Effector memory CD4-positive, alpha-beta T cell (primary cell): ENCODE measurements at regions not wholly inside any gene's neighbourhood (a gene's known extent, or its start where the extent isn't known, plus 50 kb on each side); places are given as distances from the start of the nearest gene placed in this dataset.
A peak's percentile ranks its signal among the peaks of the same experiment; 100 is the strongest.

Source experiments
- DNase-seq, 3 donors: peaks; one replicate each; pipeline ENCODE4 v3.0.0-alpha.2; 2020
- H3K27ac ChIP-seq: 2 replicates; pipeline ENCODE4 v1.7.0; 2013; ENCODE audit warnings: mild to moderate bottlenecking, low read length, moderate library complexity; ENCODE audit not compliant: insufficient read depth, poor library complexity, severe bottlenecking
- H3K27me3 ChIP-seq: replicated peaks from 2 replicates; pipeline ENCODE4 v1.7.0; 2013; ENCODE audit warnings: mild to moderate bottlenecking, low read length; ENCODE audit not compliant: insufficient read depth, control insufficient read depth, poor library complexity, severe bottlenecking
- H3K36me3 ChIP-seq: 2 replicates; pipeline ENCODE4 v1.7.0; 2013; ENCODE audit warnings: mild to moderate bottlenecking, low read length, moderate library complexity; ENCODE audit not compliant: control insufficient read depth, insufficient read depth
- H3K4me1 ChIP-seq: 2 replicates; pipeline ENCODE4 v1.7.0; 2013; ENCODE audit warnings: low read length, mild to moderate bottlenecking; ENCODE audit not compliant: control insufficient read depth, insufficient read depth, poor library complexity, severe bottlenecking
- H3K4me3 ChIP-seq: 2 replicates; pipeline ENCODE4 v1.7.0; 2013; ENCODE audit warnings: low read length, low read depth, mild to moderate bottlenecking; ENCODE audit not compliant: insufficient read depth, poor library complexity, severe bottlenecking
- H3K9me3 ChIP-seq: 2 replicates; pipeline ENCODE4 v1.7.0; 2013; ENCODE audit warnings: mild to moderate bottlenecking, low read length, moderate library complexity; ENCODE audit not compliant: control insufficient read depth

GRCh38 chr4:152028131-152028530 is 267.3 kb upstream of the GATB start:
- Histone ChIP-seq H3K4me1 (peaks cover 17% of the 10 kb centered on the region), H3K36me3 (no peaks in the 10 kb centered on the region), H3K4me3 (no peak overlapping the region), H3K27ac (no peak overlapping the region), H3K9me3 (no peaks in the 10 kb centered on the region), H3K27me3 (no peaks in the 10 kb centered on the region)
- no peak for DNase-seq

- DNase-seq: no peak
- Histone ChIP-seq H3K27me3 (no peaks in the 10 kb centered on the region), H3K9me3 (no peaks in the 10 kb centered on the region), H3K27ac (no peak overlapping the region), H3K4me1 (peaks cover 17% of the 10 kb centered on the region), H3K36me3 (no peaks in the 10 kb centered on the region), H3K4me3 (no peak overlapping the region)
Measured at GRCh38 chr4:152024881-152025280, 264.1 kb upstream of the GATB start.

GRCh38 chr4:152023674-152024073 is 262.9 kb upstream of the GATB start:
- Histone ChIP-seq H3K36me3 (no peaks in the 10 kb centered on the region), H3K9me3 (no peaks in the 10 kb centered on the region), H3K4me3 (no peak overlapping the region), H3K27ac (no peak overlapping the region), H3K4me1 (peaks cover 17% of the 10 kb centered on the region), H3K27me3 (no peaks in the 10 kb centered on the region)
- DNase-seq: no peak

GRCh38 chr4:152022543-152022942 is 261.7 kb upstream of the GATB start:
- H3K9me3 ChIP-seq: no peaks in the 10 kb centered on the region
- no peak overlapping the region for H3K4me3 ChIP-seq
- H3K27ac ChIP-seq: no peak overlapping the region
- no peak for DNase-seq
- no peaks in the 10 kb centered on the region for H3K36me3 ChIP-seq
- no peaks in the 10 kb centered on the region for H3K27me3 ChIP-seq
- H3K4me1 ChIP-seq: peaks cover 17% of the 10 kb centered on the region

GRCh38 chr4:152021788-152022438 is 261.1 kb upstream of the GATB start:
- Histone ChIP-seq H3K4me3 (no peak overlapping the region), H3K36me3 (no peaks in the 10 kb centered on the region), H3K27ac (no peak overlapping the region), H3K27me3 (no peaks in the 10 kb centered on the region), H3K4me1 (peaks cover 17% of the 10 kb centered on the region), H3K9me3 (no peaks in the 10 kb centered on the region)
- DNase-seq: no peak

- Histone ChIP-seq H3K9me3 (no peaks in the 10 kb centered on the region), H3K4me1 (peaks cover 12% of the 10 kb centered on the region), H3K36me3 (no peaks in the 10 kb centered on the region), H3K4me3 (no peak overlapping the region), H3K27me3 (no peaks in the 10 kb centered on the region), H3K27ac (no peak overlapping the region)
- no peak for DNase-seq
Measured at GRCh38 chr4:152020073-152020472, 259.3 kb upstream of the GATB start.

GRCh38 chr4:152016303-152016620 is 255.5 kb upstream of the GATB start:
- Histone ChIP-seq H3K27ac (no peak overlapping the region), H3K9me3 (no peaks in the 10 kb centered on the region), H3K4me1 (peaks cover 14% of the 10 kb centered on the region), H3K36me3 (no peaks in the 10 kb centered on the region), H3K4me3 (no peak overlapping the region), H3K27me3 (no peaks in the 10 kb centered on the region)
- no peak for DNase-seq

GRCh38 chr4:152015597-152016302 is 254.9 kb upstream of the GATB start:
- Histone ChIP-seq H3K4me3 (no peak overlapping the region), H3K36me3 (no peaks in the 10 kb centered on the region), H3K9me3 (no peaks in the 10 kb centered on the region), H3K27me3 (no peaks in the 10 kb centered on the region), H3K4me1 (peaks cover 19% of the 10 kb centered on the region), H3K27ac (no peak overlapping the region)
- DNase-seq: no peak

- no peak overlapping the region for H3K4me3 ChIP-seq
- peak in 1 of 3 donors; percentile 18 for DNase-seq
- peaks cover 28% of the 10 kb centered on the region for H3K4me1 ChIP-seq
- H3K36me3 ChIP-seq: no peaks in the 10 kb centered on the region
- no peaks in the 10 kb centered on the region for H3K27me3 ChIP-seq
- no peak overlapping the region for H3K27ac ChIP-seq
- H3K9me3 ChIP-seq: no peaks in the 10 kb centered on the region
Measured at GRCh38 chr4:152014280-152014679, 253.5 kb upstream of the GATB start.

GRCh38 chr4:152011469-152011868 is 250.7 kb upstream of the GATB start:
- H3K4me1 ChIP-seq: peaks cover 28% of the 10 kb centered on the region

More at GRCh38 chr4:152011469-152011868, 250.7 kb upstream of the GATB start:
- H3K27me3 ChIP-seq: no peaks in the 10 kb centered on the region
- no peak overlapping the region for H3K4me3 ChIP-seq
- no peak overlapping the region for H3K27ac ChIP-seq
- DNase-seq: no peak
- H3K36me3 ChIP-seq: no peaks in the 10 kb centered on the region
- H3K9me3 ChIP-seq: no peaks in the 10 kb centered on the region
